Liver (tissue), 8 donors: ENCODE measurements at regions not wholly inside any gene's neighbourhood (a gene's known extent, or its start where the extent isn't known, plus 50 kb on each side); places are given as distances from the start of the nearest gene placed in this dataset.

ENCODE experiments used
- DNase-seq: peaks from one replicate; pipeline ENCODE4 v3.0.0-alpha.2; 2017; ENCODE audit warnings: low spot score
- H3K27ac ChIP-seq, 2 donors: one replicate each; pipeline ENCODE4 v1.7.0; 2013; ENCODE audit warnings: inconsistent platforms in 2 of 2, low read length in 2 of 2, control low read depth in 1 of 2, low read depth in 1 of 2, mild to moderate bottlenecking in 1 of 2
- H3K27me3 ChIP-seq, 4 donors: one replicate each; pipeline versions ENCODE4 v1.6.1 to v1.7.0; 2013; ENCODE audit warnings: low read length in 3 of 4, inconsistent platforms in 1 of 4, mild to moderate bottlenecking in 1 of 4, moderate library complexity in 1 of 4; ENCODE audit not compliant: control insufficient read depth in 4 of 4, insufficient read depth in 4 of 4
- H3K36me3 ChIP-seq, 4 donors: one replicate each; pipeline versions ENCODE4 v1.6.1 to v1.7.0; 2013; ENCODE audit warnings: low read length in 3 of 4, mild to moderate bottlenecking in 3 of 4, low read depth in 1 of 4, moderate library complexity in 1 of 4; ENCODE audit not compliant: control insufficient read depth in 4 of 4, insufficient read depth in 3 of 4
- H3K4me1 ChIP-seq, 4 donors: one replicate each; pipeline versions ENCODE4 v1.6.1 to v1.7.0; 2013; ENCODE audit warnings: low read length in 3 of 4, mild to moderate bottlenecking in 3 of 4, moderate library complexity in 1 of 4; ENCODE audit not compliant: control insufficient read depth in 4 of 4, insufficient read depth in 4 of 4
- H3K4me3 ChIP-seq, 3 donors: one replicate each; pipeline versions ENCODE4 v1.6.1 to v1.7.0; 2013; ENCODE audit warnings: low read length in 3 of 3, control low read depth in 1 of 3, low read depth in 1 of 3, mild to moderate bottlenecking in 1 of 3
- H3K9ac ChIP-seq, 2 donors: one replicate each; pipeline ENCODE4 v1.7.0; 2013; ENCODE audit warnings: low read length in 2 of 2, mild to moderate bottlenecking in 2 of 2, moderate library complexity in 2 of 2, control low read depth in 1 of 2, low read depth in 1 of 2
- H3K9me3 ChIP-seq, 4 donors: one replicate each; pipeline versions ENCODE4 v1.6.1 to v1.7.0; 2013; ENCODE audit warnings: low read length in 3 of 4; ENCODE audit not compliant: control insufficient read depth in 4 of 4
- EGR1 ChIP-seq, 2 donors: IDR thresholded peaks; 2 replicates each; pipeline ENCODE4 v1.6.1; 2016 to 2018; ENCODE audit warnings: antibody characterized with exemption in 2 of 2, low read depth in 2 of 2
- FOXA1 ChIP-seq: IDR thresholded peaks from 2 replicates; pipeline ENCODE4 v1.6.1; 2016; ENCODE audit warnings: antibody characterized with exemption
- FOXA2 ChIP-seq: IDR thresholded peaks from 2 replicates; pipeline ENCODE4 v1.6.1; 2016; ENCODE audit warnings: antibody characterized with exemption
- GABPA ChIP-seq, 2 donors: IDR thresholded peaks in 1 of 2; conservative IDR thresholded peaks in 1 of 2; 2 replicates each; pipeline ENCODE4 v1.6.1; 2016; ENCODE audit warnings: antibody characterized with exemption in 2 of 2, mild to moderate bottlenecking in 1 of 2, moderate library complexity in 1 of 2
- HNF4A ChIP-seq, 2 donors: conservative IDR thresholded peaks; 2 replicates each; pipeline ENCODE4 v1.6.1; 2016; ENCODE audit warnings: antibody characterized with exemption in 2 of 2, mild to moderate bottlenecking in 2 of 2
- HNF4G ChIP-seq: IDR thresholded peaks from 2 replicates; pipeline ENCODE4 v1.6.1; 2016; ENCODE audit warnings: antibody characterized with exemption
- JUND ChIP-seq, 2 donors: IDR thresholded peaks; 2 replicates each; pipeline ENCODE4 v1.6.1; 2016; ENCODE audit warnings: antibody characterized with exemption in 2 of 2
- NR2F2 ChIP-seq: IDR thresholded peaks from 2 replicates; pipeline ENCODE4 v1.6.1; 2016; ENCODE audit warnings: antibody characterized with exemption
- RAD21 ChIP-seq, 2 donors: IDR thresholded peaks; 2 replicates each; pipeline ENCODE4 v1.6.1; 2016; ENCODE audit warnings: antibody characterized with exemption in 2 of 2, mild to moderate bottlenecking in 2 of 2
- RXRA ChIP-seq, 2 donors: IDR thresholded peaks; 2 replicates each; pipeline ENCODE4 v1.6.1; 2017 to 2018; ENCODE audit warnings: antibody characterized with exemption in 2 of 2, mild to moderate bottlenecking in 1 of 2
- SP1 ChIP-seq: IDR thresholded peaks from 2 replicates; pipeline ENCODE4 v1.6.1; 2018; ENCODE audit warnings: antibody characterized with exemption, mild to moderate bottlenecking
- TAF1 ChIP-seq: conservative IDR thresholded peaks from 2 replicates; pipeline ENCODE4 v1.6.1; 2016; ENCODE audit warnings: antibody characterized with exemption, mild to moderate bottlenecking
- YY1 ChIP-seq: IDR thresholded peaks from 2 replicates; pipeline ENCODE4 v1.6.1; 2016; ENCODE audit warnings: antibody characterized with exemption, mild to moderate bottlenecking
- WGBS: extraction: QIAGEN DNeasy Blood & Tissue Kit; methylation state at CpG from one replicate; pipeline ENCODE4 v1.1.7; 2013; 5-methylcytosine and 5-hydroxymethylcytosine counted together
- TF ChIP-seq, protein P1 (sequence below): fragments of 150-350 bp; IDR thresholded peaks from 2 replicates; pipeline ENCODE4 v1.5.1; 2017; ENCODE audit warnings: improper control_type of control experiment, low read depth, low read length; ENCODE audit not compliant: missing input control
- TF ChIP-seq, protein P2 (sequence below): IDR thresholded peaks from 2 replicates; pipeline ENCODE4 v1.6.1; 2016; ENCODE audit warnings: antibody characterized with exemption
- TF ChIP-seq, protein P3 (sequence below): IDR thresholded peaks from 2 replicates; pipeline ENCODE4 v1.6.1; 2016; ENCODE audit warnings: antibody characterized with exemption, mild to moderate bottlenecking
- TF ChIP-seq, protein P4 (sequence below): IDR thresholded peaks from 2 replicates; pipeline ENCODE4 v1.6.1; 2016; ENCODE audit warnings: antibody characterized with exemption
- TF ChIP-seq, protein P5 (sequence below): IDR thresholded peaks from 2 replicates; pipeline ENCODE4 v1.6.1; 2016; ENCODE audit warnings: antibody characterized with exemption
- donor health status: healthy.
- donor health status: healthy.
- donor health status: healthy.
- donor health status: healthy.
- donor health status: healthy.

DNA sequence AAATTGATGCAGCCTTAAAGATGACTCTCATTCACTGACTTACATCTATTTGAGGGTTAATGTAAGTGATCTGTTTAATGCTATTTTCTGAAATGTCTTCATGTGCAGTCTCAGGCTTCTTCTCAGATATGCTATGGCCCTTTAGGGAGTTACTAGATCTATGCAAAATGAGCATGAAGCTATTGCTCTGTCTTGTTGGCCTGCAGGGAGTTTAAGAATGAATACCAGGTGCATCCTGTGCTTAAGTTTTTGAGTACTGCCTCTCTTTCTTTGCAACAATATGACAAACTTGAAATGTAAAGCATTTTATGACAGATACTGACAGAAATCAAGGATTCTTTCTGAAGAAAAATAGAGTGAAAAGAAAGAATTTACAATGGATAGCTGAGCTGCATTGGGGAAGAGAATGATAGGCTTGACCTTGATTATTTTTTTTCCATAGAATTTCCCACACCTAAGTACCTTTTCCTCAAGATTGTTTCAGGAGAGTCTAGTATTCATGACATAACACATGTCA is 1058.3 kb upstream of the TMEFF2 start:
- H3K4me3 ChIP-seq: no peak overlapping the region
- TF ChIP-seq, protein P1, sequence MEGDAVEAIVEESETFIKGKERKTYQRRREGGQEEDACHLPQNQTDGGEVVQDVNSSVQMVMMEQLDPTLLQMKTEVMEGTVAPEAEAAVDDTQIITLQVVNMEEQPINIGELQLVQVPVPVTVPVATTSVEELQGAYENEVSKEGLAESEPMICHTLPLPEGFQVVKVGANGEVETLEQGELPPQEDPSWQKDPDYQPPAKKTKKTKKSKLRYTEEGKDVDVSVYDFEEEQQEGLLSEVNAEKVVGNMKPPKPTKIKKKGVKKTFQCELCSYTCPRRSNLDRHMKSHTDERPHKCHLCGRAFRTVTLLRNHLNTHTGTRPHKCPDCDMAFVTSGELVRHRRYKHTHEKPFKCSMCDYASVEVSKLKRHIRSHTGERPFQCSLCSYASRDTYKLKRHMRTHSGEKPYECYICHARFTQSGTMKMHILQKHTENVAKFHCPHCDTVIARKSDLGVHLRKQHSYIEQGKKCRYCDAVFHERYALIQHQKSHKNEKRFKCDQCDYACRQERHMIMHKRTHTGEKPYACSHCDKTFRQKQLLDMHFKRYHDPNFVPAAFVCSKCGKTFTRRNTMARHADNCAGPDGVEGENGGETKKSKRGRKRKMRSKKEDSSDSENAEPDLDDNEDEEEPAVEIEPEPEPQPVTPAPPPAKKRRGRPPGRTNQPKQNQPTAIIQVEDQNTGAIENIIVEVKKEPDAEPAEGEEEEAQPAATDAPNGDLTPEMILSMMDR: no peak
- TF ChIP-seq, protein P2, sequence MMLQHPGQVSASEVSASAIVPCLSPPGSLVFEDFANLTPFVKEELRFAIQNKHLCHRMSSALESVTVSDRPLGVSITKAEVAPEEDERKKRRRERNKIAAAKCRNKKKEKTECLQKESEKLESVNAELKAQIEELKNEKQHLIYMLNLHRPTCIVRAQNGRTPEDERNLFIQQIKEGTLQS: no peak
- TF ChIP-seq RXRA (IDR thresholded peaks at IDR 0.05) (no peak), HNF4G (no peak), JUND (IDR thresholded peaks at IDR 0.05) (no peak), EGR1 (IDR thresholded peaks at IDR 0.05; ENCODE audit: low read depth in 2 of 2) (no peak), FOXA2 (no peak), HNF4A (conservative IDR thresholded peaks at IDR 0.05) (no peak), TAF1 (no peak), FOXA1 (no peak), GABPA (IDR thresholded peaks at IDR 0.05 in 1 of 2, conservative IDR thresholded peaks at IDR 0.05 in 1 of 2) (no peak), SP1 (no peak), NR2F2 (no peak)
- TF ChIP-seq, protein P3, sequence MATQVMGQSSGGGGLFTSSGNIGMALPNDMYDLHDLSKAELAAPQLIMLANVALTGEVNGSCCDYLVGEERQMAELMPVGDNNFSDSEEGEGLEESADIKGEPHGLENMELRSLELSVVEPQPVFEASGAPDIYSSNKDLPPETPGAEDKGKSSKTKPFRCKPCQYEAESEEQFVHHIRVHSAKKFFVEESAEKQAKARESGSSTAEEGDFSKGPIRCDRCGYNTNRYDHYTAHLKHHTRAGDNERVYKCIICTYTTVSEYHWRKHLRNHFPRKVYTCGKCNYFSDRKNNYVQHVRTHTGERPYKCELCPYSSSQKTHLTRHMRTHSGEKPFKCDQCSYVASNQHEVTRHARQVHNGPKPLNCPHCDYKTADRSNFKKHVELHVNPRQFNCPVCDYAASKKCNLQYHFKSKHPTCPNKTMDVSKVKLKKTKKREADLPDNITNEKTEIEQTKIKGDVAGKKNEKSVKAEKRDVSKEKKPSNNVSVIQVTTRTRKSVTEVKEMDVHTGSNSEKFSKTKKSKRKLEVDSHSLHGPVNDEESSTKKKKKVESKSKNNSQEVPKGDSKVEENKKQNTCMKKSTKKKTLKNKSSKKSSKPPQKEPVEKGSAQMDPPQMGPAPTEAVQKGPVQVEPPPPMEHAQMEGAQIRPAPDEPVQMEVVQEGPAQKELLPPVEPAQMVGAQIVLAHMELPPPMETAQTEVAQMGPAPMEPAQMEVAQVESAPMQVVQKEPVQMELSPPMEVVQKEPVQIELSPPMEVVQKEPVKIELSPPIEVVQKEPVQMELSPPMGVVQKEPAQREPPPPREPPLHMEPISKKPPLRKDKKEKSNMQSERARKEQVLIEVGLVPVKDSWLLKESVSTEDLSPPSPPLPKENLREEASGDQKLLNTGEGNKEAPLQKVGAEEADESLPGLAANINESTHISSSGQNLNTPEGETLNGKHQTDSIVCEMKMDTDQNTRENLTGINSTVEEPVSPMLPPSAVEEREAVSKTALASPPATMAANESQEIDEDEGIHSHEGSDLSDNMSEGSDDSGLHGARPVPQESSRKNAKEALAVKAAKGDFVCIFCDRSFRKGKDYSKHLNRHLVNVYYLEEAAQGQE: no peak
- TF ChIP-seq, protein P4, sequence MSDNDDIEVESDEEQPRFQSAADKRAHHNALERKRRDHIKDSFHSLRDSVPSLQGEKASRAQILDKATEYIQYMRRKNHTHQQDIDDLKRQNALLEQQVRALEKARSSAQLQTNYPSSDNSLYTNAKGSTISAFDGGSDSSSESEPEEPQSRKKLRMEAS: no peak
- TF ChIP-seq, protein P5, sequence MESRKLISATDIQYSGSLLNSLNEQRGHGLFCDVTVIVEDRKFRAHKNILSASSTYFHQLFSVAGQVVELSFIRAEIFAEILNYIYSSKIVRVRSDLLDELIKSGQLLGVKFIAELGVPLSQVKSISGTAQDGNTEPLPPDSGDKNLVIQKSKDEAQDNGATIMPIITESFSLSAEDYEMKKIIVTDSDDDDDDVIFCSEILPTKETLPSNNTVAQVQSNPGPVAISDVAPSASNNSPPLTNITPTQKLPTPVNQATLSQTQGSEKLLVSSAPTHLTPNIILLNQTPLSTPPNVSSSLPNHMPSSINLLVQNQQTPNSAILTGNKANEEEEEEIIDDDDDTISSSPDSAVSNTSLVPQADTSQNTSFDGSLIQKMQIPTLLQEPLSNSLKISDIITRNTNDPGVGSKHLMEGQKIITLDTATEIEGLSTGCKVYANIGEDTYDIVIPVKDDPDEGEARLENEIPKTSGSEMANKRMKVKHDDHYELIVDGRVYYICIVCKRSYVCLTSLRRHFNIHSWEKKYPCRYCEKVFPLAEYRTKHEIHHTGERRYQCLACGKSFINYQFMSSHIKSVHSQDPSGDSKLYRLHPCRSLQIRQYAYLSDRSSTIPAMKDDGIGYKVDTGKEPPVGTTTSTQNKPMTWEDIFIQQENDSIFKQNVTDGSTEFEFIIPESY: no peak
- no peaks in the 10 kb centered on the region for H3K9me3 ChIP-seq
- H3K27me3 ChIP-seq: no peaks in the 10 kb centered on the region
- H3K36me3 ChIP-seq: no peaks in the 10 kb centered on the region
- H3K9ac ChIP-seq: no peak overlapping the region
- DNase-seq: no peak
- H3K4me1 ChIP-seq: no peaks in the 10 kb centered on the region
- H3K27ac ChIP-seq: no peak overlapping the region

DNA sequence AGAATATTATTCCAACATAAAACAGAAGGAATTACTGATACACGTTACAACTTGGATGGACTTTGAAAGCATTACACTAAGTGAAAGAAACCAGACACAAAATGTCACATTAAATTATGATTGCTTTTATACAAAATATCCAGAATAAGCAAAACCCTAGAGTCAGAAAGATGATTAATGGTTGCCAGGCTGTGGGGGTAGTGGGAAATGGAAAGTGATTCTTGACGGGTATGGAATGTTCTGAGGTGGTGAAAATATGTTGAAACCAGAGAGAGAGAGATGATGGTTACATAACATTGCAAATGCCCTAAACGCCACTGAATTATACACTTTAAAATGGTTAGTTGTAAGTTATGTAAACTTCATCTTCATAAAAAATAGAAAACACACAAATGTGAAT is 1057.2 kb upstream of the TMEFF2 start:
- TF ChIP-seq NR2F2 (no peak), TAF1 (no peak), RXRA (IDR thresholded peaks at IDR 0.05) (no peak), JUND (IDR thresholded peaks at IDR 0.05) (no peak), RAD21 (IDR thresholded peaks at IDR 0.05) (no peak), YY1 (no peak), HNF4G (no peak)
- TF ChIP-seq, protein P3: no peak
- TF ChIP-seq, protein P5: no peak
- Histone ChIP-seq H3K9me3 (no peaks in the 10 kb centered on the region), H3K9ac (no peak overlapping the region), H3K27me3 (no peaks in the 10 kb centered on the region), H3K4me1 (no peaks in the 10 kb centered on the region), H3K27ac (no peak overlapping the region), H3K36me3 (no peaks in the 10 kb centered on the region), H3K4me3 (no peak overlapping the region)
- no peak for DNase-seq
- 79% methylated on average over 3 of the region's 3 CpGs for WGBS
